ENCODE measurements at regions not wholly inside any gene's neighbourhood (a gene's known extent, or its start where the extent isn't known, plus 50 kb on each side); places are given as distances from the start of the nearest gene placed in this dataset.

- TF ChIP-seq CTCF (IDR thresholded peaks at IDR 0.05): no peak
- ATAC-seq (ENCODE audit: insufficient number of reproducible peaks, low FRiP score, low read depth): no peak
- H3K36me3 ChIP-seq: no peaks in the 10 kb centered on the region
- H3K9me3 ChIP-seq: no peaks in the 10 kb centered on the region
- no peak overlapping the region for H3K4me3 ChIP-seq
- no peaks in the 10 kb centered on the region for H3K4me1 ChIP-seq (ENCODE audit: control insufficient read depth in 1 of 2, low read depth in 2 of 2)
- H3K27me3 ChIP-seq (replicated peaks; ENCODE audit: insufficient read depth): no peaks in the 10 kb centered on the region
- no peak for DNase-seq (ENCODE audit: low spot score)
- H3K27ac ChIP-seq: no peak overlapping the region
Observed at GRCh38 chr12:114938487-114939210, 254.7 kb upstream of the TBX3 start.

- Histone ChIP-seq H3K27me3 (replicated peaks; ENCODE audit: insufficient read depth) (no peaks in the 10 kb centered on the region), H3K4me1 (ENCODE audit: control insufficient read depth in 1 of 2, low read depth in 2 of 2) (no peaks in the 10 kb centered on the region), H3K36me3 (no peaks in the 10 kb centered on the region), H3K27ac (no peak overlapping the region), H3K9me3 (no peaks in the 10 kb centered on the region), H3K4me3 (no peak overlapping the region)
- no peak for DNase-seq (ENCODE audit: low spot score)
- no peak for TF ChIP-seq CTCF (IDR thresholded peaks at IDR 0.05)
- no peak for ATAC-seq (ENCODE audit: insufficient number of reproducible peaks, low FRiP score, low read depth)
Observed at GRCh38 chr12:114936148-114937079, 252.4 kb upstream of the TBX3 start.

GRCh38 chr12:114935658-114936057 lies 251.7 kb upstream of the TBX3 start:
- no peaks in the 10 kb centered on the region for H3K27me3 ChIP-seq (replicated peaks; ENCODE audit: insufficient read depth)
- ATAC-seq (ENCODE audit: insufficient number of reproducible peaks, low FRiP score, low read depth) (no peak), DNase-seq (ENCODE audit: low spot score) (no peak)
- no peaks in the 10 kb centered on the region for H3K36me3 ChIP-seq
- no peaks in the 10 kb centered on the region for H3K9me3 ChIP-seq
- H3K27ac ChIP-seq: no peak overlapping the region
- H3K4me1 ChIP-seq (ENCODE audit: control insufficient read depth in 1 of 2, low read depth in 2 of 2): no peaks in the 10 kb centered on the region
- no peak overlapping the region for H3K4me3 ChIP-seq
- TF ChIP-seq CTCF (IDR thresholded peaks at IDR 0.05): no peak

- ATAC-seq (ENCODE audit: insufficient number of reproducible peaks, low FRiP score, low read depth) (no peak), DNase-seq (ENCODE audit: low spot score) (no peak)
- Histone ChIP-seq H3K27ac (no peak overlapping the region), H3K4me1 (ENCODE audit: control insufficient read depth in 1 of 2, low read depth in 2 of 2) (no peaks in the 10 kb centered on the region), H3K27me3 (replicated peaks; ENCODE audit: insufficient read depth) (no peaks in the 10 kb centered on the region), H3K9me3 (no peaks in the 10 kb centered on the region), H3K36me3 (no peaks in the 10 kb centered on the region), H3K4me3 (no peak overlapping the region)
- no peak for TF ChIP-seq CTCF (IDR thresholded peaks at IDR 0.05)
Observed at GRCh38 chr12:114933428-114934160, 249.6 kb upstream of the TBX3 start.

- DNase-seq (ENCODE audit: low spot score): no peak
- Histone ChIP-seq H3K9me3 (no peaks in the 10 kb centered on the region), H3K27ac (no peak overlapping the region), H3K4me3 (no peak overlapping the region), H3K4me1 (ENCODE audit: control insufficient read depth in 1 of 2, low read depth in 2 of 2) (no peaks in the 10 kb centered on the region), H3K36me3 (no peaks in the 10 kb centered on the region), H3K27me3 (replicated peaks; ENCODE audit: insufficient read depth) (no peaks in the 10 kb centered on the region)
- ATAC-seq (ENCODE audit: insufficient number of reproducible peaks, low FRiP score, low read depth): no peak
- TF ChIP-seq CTCF (IDR thresholded peaks at IDR 0.05): no peak
Observed at GRCh38 chr12:114932806-114933205, 248.8 kb upstream of the TBX3 start.

Measured in thoracic aorta (tissue), 2 donors.